ENCODE measurements at regions not wholly inside any gene's neighbourhood (a gene's known extent, or its start where the extent isn't known, plus 50 kb on each side); places are given as distances from the start of the nearest gene placed in this dataset.

- Histone ChIP-seq H2BK12ac (ENCODE audit: low read depth, low read length) (no peak overlapping the region), H2AK5ac (ENCODE audit: low read depth, low read length) (no peak overlapping the region), H3K14ac (ENCODE audit: insufficient read length) (no peak overlapping the region), H2AFZ (ENCODE audit: low read length) (no peak overlapping the region), H3K79me2 (ENCODE audit: control insufficient read depth in 1 of 2, insufficient read depth in 2 of 2, low read length in 2 of 2) (no peaks in the 10 kb centered on the region), H2BK120ac (replicated peaks; ENCODE audit: low read depth, low read length) (no peak overlapping the region), H4K91ac (replicated peaks; ENCODE audit: insufficient read length, low read length) (no peak overlapping the region), H3K27ac (ENCODE audit: low read depth, low read length) (no peak overlapping the region), H3K4ac (replicated peaks; ENCODE audit: insufficient read length, low read depth, low read length) (no peak overlapping the region), H2BK5ac (ENCODE audit: low read depth, low read length) (no peak overlapping the region), H3K9me3 (ENCODE audit: insufficient read depth in 2 of 2, low read depth in 1 of 2, low read length in 1 of 2) (no peaks in the 10 kb centered on the region), H3K18ac (ENCODE audit: extremely low read depth, low read length) (no peak overlapping the region), H3K36me3 (ENCODE audit: control insufficient read depth in 2 of 4, insufficient read depth in 4 of 4, low read length in 3 of 4) (no peaks in the 10 kb centered on the region), H3K56ac (replicated peaks; ENCODE audit: insufficient read length, low read depth, low read length) (no peak overlapping the region), H2BK15ac (ENCODE audit: low read length) (no peak overlapping the region), H4K8ac (ENCODE audit: extremely low read depth, insufficient read depth, low read length) (no peak overlapping the region), H2BK20ac (ENCODE audit: low read length) (no peak overlapping the region), H3K4me3 (ENCODE audit: extremely low read depth in 1 of 4, insufficient read depth in 2 of 4, low read depth in 3 of 4, low read length in 4 of 4) (no peak overlapping the region), H3K4me2 (ENCODE audit: insufficient read depth in 1 of 2, low read depth in 2 of 2, low read length in 2 of 2) (no peak overlapping the region), H3K4me1 (replicated peaks in 1 of 4; ENCODE audit: control insufficient read depth in 3 of 4, insufficient read depth in 4 of 4, low read length in 3 of 4) (peaks cover 0 to 3% (median 0%) of the 10 kb centered on the region in 4 experiments; a peak in 1 of 7 replicates), H3K9ac (replicated peaks in 1 of 4; ENCODE audit: extremely low read depth in 1 of 4, low read depth in 3 of 4, low read length in 3 of 4) (no peak overlapping the region), H4K20me1 (replicated peaks in 1 of 2; ENCODE audit: control insufficient read depth in 1 of 2, insufficient read depth in 2 of 2, low read length in 2 of 2) (no peaks in the 10 kb centered on the region), H4K5ac (ENCODE audit: insufficient read length, low read depth, low read length) (no peak overlapping the region), H3K23me2 (ENCODE audit: low read depth, low read length) (no peaks in the 10 kb centered on the region; the same call in 1 of the 2 replicates), H3K23ac (ENCODE audit: insufficient read length) (no peak overlapping the region), H3K27me3 (replicated peaks in 1 of 4; ENCODE audit: control insufficient read depth in 3 of 4, extremely low read depth in 1 of 4, insufficient read depth in 3 of 4, low read length in 3 of 4) (no peaks in the 10 kb centered on the region), H3K79me1 (ENCODE audit: low read depth, low read length) (no peaks in the 10 kb centered on the region)
- CTCF ChIA-PET (ENCODE audit: partially characterized antibody): interaction anchor here (1.0 to 1.8 kb wide), 2 partner anchors 24 to 78 kb away, joined by 3 to 8 read pairs; no protein-coding TSS in a partner anchor
- DNase-seq (ENCODE audit: low read depth in 1 of 2, low spot score in 2 of 2) (no peak), FAIRE-seq (no peak)
- POLR2A ChIA-PET (ENCODE audit: partially characterized antibody): no interaction called here
- 95% methylated on average over 2 of the region's 2 CpGs; no CpG with 5 or more reads in 1 of the 2 experiments for WGBS, 2 experiments (ENCODE audit: extremely low coverage in 1 of 2, insufficient coverage in 1 of 2, insufficient read length in 1 of 2, insufficient replicate concordance in 2 of 2, low coverage in 1 of 2, low lambda C conversion rate in 2 of 2, missing lambda C conversion rate in 1 of 2)
- no peak for TF ChIP-seq ATF3 (IDR thresholded peaks at IDR 0.05; ENCODE audit: insufficient read depth, low read depth, low read length)
- no peak for TF ChIP-seq ZNF274 (IDR thresholded peaks at IDR 0.05; ENCODE audit: borderline replicate concordance, extremely low read depth, low read length)
- no peak for TF ChIP-seq POLR2AphosphoS5 (IDR thresholded peaks at IDR 0.05; ENCODE audit: low read depth, low read length)
- no peak for TF ChIP-seq RAD21 (IDR thresholded peaks at IDR 0.05 in 1 of 2, conservative IDR thresholded peaks at IDR 0.05 in 1 of 2; ENCODE audit: low read depth in 2 of 2, low read length in 2 of 2)
- TF ChIP-seq, protein P1, sequence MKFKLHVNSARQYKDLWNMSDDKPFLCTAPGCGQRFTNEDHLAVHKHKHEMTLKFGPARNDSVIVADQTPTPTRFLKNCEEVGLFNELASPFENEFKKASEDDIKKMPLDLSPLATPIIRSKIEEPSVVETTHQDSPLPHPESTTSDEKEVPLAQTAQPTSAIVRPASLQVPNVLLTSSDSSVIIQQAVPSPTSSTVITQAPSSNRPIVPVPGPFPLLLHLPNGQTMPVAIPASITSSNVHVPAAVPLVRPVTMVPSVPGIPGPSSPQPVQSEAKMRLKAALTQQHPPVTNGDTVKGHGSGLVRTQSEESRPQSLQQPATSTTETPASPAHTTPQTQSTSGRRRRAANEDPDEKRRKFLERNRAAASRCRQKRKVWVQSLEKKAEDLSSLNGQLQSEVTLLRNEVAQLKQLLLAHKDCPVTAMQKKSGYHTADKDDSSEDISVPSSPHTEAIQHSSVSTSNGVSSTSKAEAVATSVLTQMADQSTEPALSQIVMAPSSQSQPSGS (IDR thresholded peaks at IDR 0.05; ENCODE audit: low read length): no peak
- no peak for TF ChIP-seq KDM5A (IDR thresholded peaks at IDR 0.05; ENCODE audit: low read length)
- TF ChIP-seq BACH1 (IDR thresholded peaks at IDR 0.05; ENCODE audit: low read length): no peak
- TF ChIP-seq TBP (IDR thresholded peaks at IDR 0.05; ENCODE audit: low read depth, low read length): no peak
Observed at GRCh38 chr2:203790134-203790852, 77.3 kb upstream of the CTLA4 start.

Measured in H1 (cell line).